GM13977 (cell line): ENCODE measurements at regions not wholly inside any gene's neighbourhood (a gene's known extent, or its start where the extent isn't known, plus 50 kb on each side); places are given as distances from the start of the nearest gene placed in this dataset.

Experiments used
- DNase-seq: peaks from one replicate; pipeline ENCODE4 v3.0.0; 2012; ENCODE audit warnings: low spot score
- CTCF ChIP-seq: IDR thresholded peaks from 2 replicates; pipeline ENCODE4 v1.5.1; 2012; ENCODE audit warnings: mild to moderate bottlenecking, control low read depth; ENCODE audit not compliant: insufficient read depth; ENCODE audit errors: extremely low read depth, missing control alignments
- in situ Hi-C: fragments of 300-500 bp; cut with MboI; formaldehyde crosslinking; loops from one replicate; pipeline ENCODE4 v1.12.0; 2022; ENCODE audit warnings: low sequenced_read_pairs, low pct_unique_long_range_greater_than_20kb, mixed read lengths, inconsistent platforms; ENCODE audit not compliant: unreplicated experiment

GRCh38 chr7:49638166-49638565 lies 135.3 kb upstream of the VWC2 start:
- no peak for DNase-seq
- TF ChIP-seq CTCF: no peak
- in situ Hi-C loops: no loop called here

GRCh38 chr7:49639068-49639593 lies 134.3 kb upstream of the VWC2 start:
- no peak for DNase-seq
- in situ Hi-C loops: no loop called here
- no peak for TF ChIP-seq CTCF

GRCh38 chr7:49639808-49640207 lies 133.6 kb upstream of the VWC2 start:
- no peak for TF ChIP-seq CTCF
- no peak for DNase-seq
- in situ Hi-C loops: no loop called here

- TF ChIP-seq CTCF: no peak
- DNase-seq: no peak
- in situ Hi-C loops: no loop called here
These were observed 130.1 kb upstream of the VWC2 start for GRCh38 chr7:49643321-49643720.

GRCh38 chr7:49643736-49644135 lies 129.7 kb upstream of the VWC2 start:
- no peak for DNase-seq
- in situ Hi-C loops: no loop called here
- no peak for TF ChIP-seq CTCF

- no peak for DNase-seq
- in situ Hi-C loops: no loop called here
- no peak for TF ChIP-seq CTCF
These were observed 128.9 kb upstream of the VWC2 start for GRCh38 chr7:49644396-49645166.
